G401 (cell line): ENCODE measurements at regions not wholly inside any gene's neighbourhood (a gene's known extent, or its start where the extent isn't known, plus 50 kb on each side); places are given as distances from the start of the nearest gene placed in this dataset.

Experiments used
- DNase-seq: peaks from one replicate; pipeline ENCODE4 v3.0.0-alpha.2; 2015; ENCODE audit warnings: low spot score
- in situ Hi-C: cut with HindIII; loops from 2 replicates; pipeline ENCODE4 v1.10.0; 2016; ENCODE audit warnings: low sequenced_read_pairs, mixed read lengths

- in situ Hi-C loops, result no loop called here
- DNase-seq, result peak; percentile 52
Measured at GRCh38 chr18:61731693-61732376, 161.0 kb downstream of the RNF152 start.

GRCh38 chr18:61731178-61731577 lies 161.6 kb downstream of the RNF152 start:
- no peak for DNase-seq
- in situ Hi-C loops, result no loop called here

DNA sequence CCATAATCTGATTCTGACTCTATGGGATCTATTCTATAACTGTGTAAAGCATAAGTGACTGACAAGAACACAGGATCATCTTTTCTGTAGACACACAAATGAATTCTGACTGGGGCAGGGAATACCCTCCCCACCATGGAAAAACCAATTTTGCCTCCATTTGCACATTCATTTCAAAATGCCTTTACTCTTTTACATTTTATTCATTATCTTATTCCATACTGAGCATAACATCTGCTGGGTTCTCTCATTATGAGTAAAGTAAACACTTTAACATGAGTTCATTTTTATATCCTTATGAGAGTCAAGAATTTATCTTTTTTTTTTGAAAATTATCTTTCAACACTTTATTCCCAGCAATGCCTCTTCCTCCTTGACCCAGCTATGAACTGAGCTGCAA lies 163.5 kb downstream of the RNF152 start:
- no peak for DNase-seq
- in situ Hi-C loops, result no loop called here

DNA sequence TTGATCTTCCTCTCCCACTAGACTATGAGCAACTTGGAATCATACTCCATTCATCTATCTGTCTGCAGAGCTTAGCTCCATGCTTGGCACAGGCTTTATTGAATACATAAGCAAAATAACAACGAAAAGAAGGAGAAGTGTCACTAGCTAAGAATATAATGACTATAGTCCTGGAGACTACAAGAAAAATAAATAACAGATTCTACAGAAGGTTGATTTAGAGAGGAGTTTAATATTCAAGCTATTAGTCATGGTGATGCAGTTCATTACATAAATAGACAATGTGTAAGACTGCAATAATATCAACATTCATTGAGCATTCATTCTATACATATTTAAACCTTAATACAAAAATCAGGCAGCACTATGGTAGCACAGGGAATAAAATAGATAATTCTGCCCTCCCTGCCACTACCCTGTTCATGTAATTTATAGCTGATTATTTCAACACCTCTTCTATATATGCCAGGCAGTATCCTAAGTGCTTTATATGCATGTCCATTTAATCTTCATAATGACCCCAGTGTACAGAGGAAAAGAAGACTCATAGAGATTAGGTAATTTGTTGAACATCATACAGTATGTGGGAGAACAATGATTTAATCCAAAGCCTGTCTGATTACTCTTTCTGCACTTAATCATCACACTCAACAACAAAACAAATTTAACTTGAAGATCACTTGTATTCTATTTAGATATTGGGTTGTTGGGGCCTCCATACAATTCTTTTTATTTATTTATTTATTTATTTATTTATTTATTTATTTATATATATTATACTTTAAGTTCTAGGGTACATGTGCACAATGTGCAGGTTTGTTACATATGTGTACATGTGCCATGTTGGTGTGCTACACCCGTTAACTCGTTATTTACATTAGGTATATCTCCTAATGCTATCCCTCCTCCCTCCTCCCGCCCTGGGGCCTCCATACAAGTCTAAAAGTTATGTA lies 165.3 kb downstream of the RNF152 start:
- DNase-seq, result no peak
- in situ Hi-C loops, result no loop called here

- in situ Hi-C loops, result no loop called here
- DNase-seq, result no peak
Measured at GRCh38 chr18:61724532-61724931, 168.3 kb downstream of the RNF152 start.

DNA sequence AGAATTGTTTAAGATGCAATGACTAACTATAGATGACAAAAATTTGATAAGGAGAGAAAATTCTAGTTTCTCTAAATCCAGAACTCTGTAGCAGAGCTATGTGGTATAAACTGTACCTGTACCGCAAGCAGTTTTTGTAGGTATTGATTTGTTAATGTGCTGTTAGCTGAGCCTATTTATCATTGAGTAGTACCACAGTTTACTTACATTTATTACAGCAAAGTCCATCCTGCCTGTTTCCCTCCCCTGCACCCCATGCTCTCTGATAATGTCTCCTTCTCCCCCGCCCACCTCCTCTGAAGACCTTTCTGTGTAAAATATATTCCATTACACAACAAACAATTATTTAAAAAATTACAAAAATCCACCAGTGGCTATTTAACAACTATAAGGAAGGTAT lies 170.6 kb downstream of the RNF152 start:
- in situ Hi-C loops, result no loop called here
- no peak for DNase-seq

- no peak for DNase-seq
- in situ Hi-C loops, result no loop called here
Measured at GRCh38 chr18:61720496-61720895, 172.3 kb downstream of the RNF152 start.

DNA sequence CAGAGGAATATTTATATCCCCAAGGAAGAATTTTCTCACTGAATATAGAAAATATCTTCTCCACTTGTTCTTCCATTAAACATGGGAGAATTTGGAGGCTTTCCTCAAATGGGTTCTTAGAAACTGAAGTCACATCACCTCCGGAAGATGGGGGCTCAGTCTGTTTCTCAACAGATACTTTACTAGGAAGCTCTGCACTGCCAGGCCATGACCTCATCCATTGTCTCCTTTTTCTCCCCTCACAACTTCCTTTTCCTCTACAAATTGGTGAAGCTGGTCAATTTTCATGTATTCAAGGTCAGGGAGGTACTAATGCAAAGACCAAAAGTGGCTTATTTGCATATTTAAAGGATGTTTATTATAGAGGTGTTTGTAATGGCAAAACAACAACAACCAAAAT lies 173.1 kb downstream of the RNF152 start:
- in situ Hi-C loops, result no loop called here
- DNase-seq, result no peak

DNA sequence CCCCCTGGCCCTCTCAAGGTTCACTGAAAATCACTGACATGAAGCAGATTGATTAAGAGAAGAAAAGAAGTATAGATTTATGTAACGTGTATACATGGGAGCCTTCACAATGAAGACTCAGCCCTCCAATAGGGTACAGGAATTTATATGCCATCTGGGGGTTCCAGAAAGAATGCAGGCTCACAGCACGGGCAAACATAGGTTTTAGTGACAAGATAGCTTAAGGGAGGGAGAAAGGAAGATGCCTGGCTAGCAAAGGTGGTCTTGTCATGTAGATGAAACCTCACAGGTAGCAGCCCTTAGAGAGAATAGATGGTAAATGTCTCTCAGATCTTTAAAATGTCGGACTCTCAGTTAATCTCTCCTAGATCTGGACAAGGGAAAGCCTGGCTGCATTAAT lies 173.9 kb downstream of the RNF152 start:
- in situ Hi-C loops, result no loop called here
- DNase-seq, result no peak

- in situ Hi-C loops, result no loop called here
Measured at GRCh38 chr18:61714421-61714820, 178.4 kb downstream of the RNF152 start.

GRCh38 chr18:61713502-61713901 lies 179.3 kb downstream of the RNF152 start:
- in situ Hi-C loops, result no loop called here
- DNase-seq, result no peak

More at GRCh38 chr18:61714421-61714820, 178.4 kb downstream of the RNF152 start:
- DNase-seq, result no peak

DNA sequence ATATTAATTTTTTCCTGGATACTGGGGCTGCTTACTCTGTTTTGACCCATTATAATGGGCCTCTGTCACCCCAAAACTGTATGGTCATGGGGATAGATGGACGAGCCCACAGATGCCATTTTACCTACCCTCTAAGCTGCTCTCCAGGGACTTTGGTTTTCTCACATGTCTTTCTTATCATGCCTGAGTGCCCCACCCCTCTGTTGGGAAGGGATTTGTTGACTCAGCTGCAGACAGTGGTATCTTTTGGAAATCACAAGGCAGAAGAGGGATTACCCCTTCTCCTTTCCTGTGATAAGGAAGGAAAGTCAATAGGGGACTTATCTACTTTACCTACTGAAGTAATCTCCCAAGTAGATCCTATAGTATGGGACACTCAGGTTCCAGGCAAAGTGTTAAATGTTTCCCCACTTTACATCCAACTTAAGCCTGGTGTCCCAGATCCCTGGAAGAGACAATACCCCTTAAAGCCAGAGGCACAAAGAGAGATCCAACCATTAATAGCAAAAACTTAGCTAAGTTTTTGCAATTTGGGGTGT lies 182.7 kb downstream of the RNF152 start:
- in situ Hi-C loops, result no loop called here
- DNase-seq, result no peak

DNA sequence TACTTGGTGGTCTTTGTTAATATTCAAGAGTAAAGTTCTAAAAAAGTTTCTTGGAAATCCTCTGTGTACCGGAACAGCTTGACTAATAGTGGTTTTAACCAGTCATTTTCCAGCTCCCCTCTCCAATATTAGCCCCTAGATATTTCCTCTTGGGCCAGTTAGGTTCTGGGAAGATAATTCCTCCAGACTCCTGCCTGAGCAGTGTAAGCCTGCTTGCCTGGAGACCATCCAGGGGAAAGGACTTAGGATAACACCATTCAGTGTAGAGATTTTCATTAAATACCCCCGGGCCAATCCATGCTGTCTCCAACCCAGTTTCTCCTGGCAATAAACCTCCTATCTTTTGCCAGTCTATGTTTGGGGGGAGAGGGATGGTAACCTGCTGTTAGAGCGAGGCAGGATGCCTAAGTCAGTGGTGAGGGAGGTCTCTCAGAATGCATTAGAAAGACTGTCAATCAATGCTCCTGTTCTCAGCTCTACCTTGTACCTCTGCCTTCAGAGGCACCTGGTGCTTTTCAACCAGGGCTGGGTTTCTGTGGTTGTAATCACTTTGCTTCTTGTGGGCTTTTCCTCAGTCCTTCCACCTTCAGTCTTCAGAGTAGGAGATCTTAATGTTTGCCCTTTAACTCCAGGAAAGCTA lies 186.4 kb downstream of the RNF152 start:
- in situ Hi-C loops, result no loop called here
- DNase-seq, result no peak

- no peak for DNase-seq
- in situ Hi-C loops, result no loop called here
Measured at GRCh38 chr18:61703508-61703907, 189.3 kb downstream of the RNF152 start.

DNA sequence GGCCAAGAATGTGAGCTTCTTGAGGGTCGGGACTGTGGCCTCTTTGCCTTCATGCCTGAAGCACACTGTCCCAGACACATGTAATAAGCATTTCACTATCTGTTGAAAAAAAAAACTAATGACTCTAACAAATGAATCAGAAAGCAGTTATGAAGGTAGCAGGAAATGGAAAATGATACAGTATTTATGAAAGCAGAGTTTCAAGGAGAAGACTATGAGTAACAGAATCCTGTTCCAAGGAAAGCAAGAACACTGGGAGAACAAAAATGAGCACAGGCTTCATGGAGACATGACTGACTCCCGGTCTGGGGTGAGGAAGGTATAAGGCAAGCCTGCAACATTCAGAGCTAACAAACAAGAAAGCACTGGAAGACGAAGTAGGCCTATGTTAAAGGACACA lies 190.8 kb downstream of the RNF152 start:
- DNase-seq, result no peak
- in situ Hi-C loops, result no loop called here

DNA sequence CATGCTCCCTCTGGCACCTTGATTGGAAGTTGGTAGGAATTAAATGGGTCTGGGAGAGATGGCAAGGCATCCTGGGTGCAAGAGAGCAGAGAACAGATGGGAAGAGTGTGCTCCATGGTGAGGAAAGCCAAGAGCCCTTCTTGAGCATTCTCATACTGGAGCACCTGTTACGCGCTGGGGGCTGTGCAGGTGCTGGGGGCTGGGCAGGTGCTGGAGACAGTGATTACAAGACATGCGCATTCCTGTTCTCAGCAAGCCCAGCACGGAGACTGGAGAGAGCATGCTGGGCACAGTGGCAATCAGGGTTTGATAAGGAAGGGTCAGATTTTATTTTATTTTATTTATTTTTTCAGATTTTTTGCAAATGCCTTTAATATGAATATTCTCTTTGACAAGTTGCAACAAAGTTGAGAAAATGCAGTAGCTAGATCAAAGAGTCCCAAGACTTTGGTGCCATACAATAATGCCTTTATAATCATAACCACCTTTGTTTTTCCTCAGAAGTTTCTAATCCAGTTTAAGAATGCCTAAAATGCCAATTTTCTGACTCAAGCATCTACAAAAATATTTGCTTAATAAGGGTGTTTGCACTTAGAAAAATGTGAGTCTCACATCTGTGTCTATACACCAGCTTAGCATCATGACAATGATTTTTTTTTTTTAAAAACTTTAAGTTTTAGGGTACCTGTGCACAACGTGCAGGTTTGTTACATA lies 193.3 kb downstream of the RNF152 start:
- in situ Hi-C loops, result no loop called here
- no peak for DNase-seq

- in situ Hi-C loops, result no loop called here
- DNase-seq, result no peak
Measured at GRCh38 chr18:61697306-61697909, 195.4 kb downstream of the RNF152 start.

GRCh38 chr18:61694236-61694635 lies 198.6 kb downstream of the RNF152 start:
- in situ Hi-C loops, result no loop called here
- no peak for DNase-seq
